GM23338 (cell line): ENCODE measurements at regions not wholly inside any gene's neighbourhood (a gene's known extent, or its start where the extent isn't known, plus 50 kb on each side); places are given as distances from the start of the nearest gene placed in this dataset.

Experiments used
- ATAC-seq: fragments of 200-7000 bp; cut with Tn5 transposase; 3 replicates; pipeline ENCODE4 v1.9.1; 2020
- DNase-seq: peaks from one replicate; pipeline ENCODE4 v3.0.0-alpha.2; 2015; ENCODE audit warnings: low spot score
- H2AFZ ChIP-seq: fragments of 200-600 bp; sonication (generic); 2 replicates; pipeline ENCODE4 v1.8.0; 2016; ENCODE audit warnings: antibody characterized with exemption, mild to moderate bottlenecking, moderate library complexity
- H3F3A ChIP-seq: fragments of 200-600 bp; sonication (generic); replicated peaks from 2 replicates; pipeline ENCODE4 v1.8.0; 2017; ENCODE audit warnings: antibody characterized with exemption, mixed run types, low read depth
- H3K27ac ChIP-seq: fragments of 200-600 bp; sonication (generic); 2 replicates; pipeline ENCODE4 v1.6.1; 2016; ENCODE audit warnings: low read depth
- H3K27me3 ChIP-seq: fragments of 200-600 bp; sonication (generic); 2 replicates; pipeline ENCODE4 v1.8.0; 2016; ENCODE audit warnings: mild to moderate bottlenecking, mixed run types, moderate library complexity; ENCODE audit not compliant: insufficient read depth
- H3K36me3 ChIP-seq: fragments of 200-600 bp; sonication (generic); 2 replicates; pipeline ENCODE4 v1.8.0; 2016; ENCODE audit warnings: mild to moderate bottlenecking; ENCODE audit not compliant: insufficient read depth
- H3K4me1 ChIP-seq: fragments of 200-600 bp; sonication (generic); 2 replicates; pipeline ENCODE4 v1.8.0; 2016; ENCODE audit warnings: mild to moderate bottlenecking, moderate library complexity; ENCODE audit not compliant: insufficient read depth
- H3K4me2 ChIP-seq: fragments of 200-600 bp; sonication (generic); 2 replicates; pipeline ENCODE4 v1.7.1; 2017; ENCODE audit warnings: mixed run types
- H3K4me3 ChIP-seq: fragments of 200-600 bp; sonication (generic); 2 replicates; pipeline ENCODE4 v1.6.1; 2016; ENCODE audit warnings: mixed run types
- H3K79me2 ChIP-seq: fragments of 200-600 bp; sonication (generic); replicated peaks from 2 replicates; pipeline ENCODE4 v1.8.0; 2017; ENCODE audit warnings: mild to moderate bottlenecking; ENCODE audit not compliant: insufficient read depth
- H3K9me2 ChIP-seq: fragments of 200-600 bp; sonication (generic); 2 replicates; pipeline ENCODE4 v1.8.0; 2017; ENCODE audit not compliant: insufficient read depth
- H4K20me1 ChIP-seq: fragments of 200-600 bp; sonication (generic); replicated peaks from 2 replicates; pipeline ENCODE4 v1.8.0; 2017; ENCODE audit warnings: mild to moderate bottlenecking; ENCODE audit not compliant: insufficient read depth
- H3K27ac Mint-ChIP-seq: 2 replicates; pipeline ENCODE4 v1.8.0; 2020; ENCODE audit warnings: inconsistent platforms, mild to moderate bottlenecking, moderate library complexity, mixed read lengths
- H3K27me3 Mint-ChIP-seq: 3 replicates; pipeline ENCODE4 v1.8.0; 2022; ENCODE audit warnings: low read depth, mild to moderate bottlenecking, moderate library complexity, mixed read lengths, inconsistent platforms; ENCODE audit not compliant: insufficient read depth, poor library complexity
- H3K36me3 Mint-ChIP-seq: 3 replicates; pipeline ENCODE4 v1.8.0; 2021; ENCODE audit warnings: low read depth, mild to moderate bottlenecking, inconsistent platforms, moderate library complexity, mixed read lengths
- H3K4me1 Mint-ChIP-seq: 3 replicates; pipeline ENCODE4 v1.8.0; 2020; ENCODE audit warnings: mild to moderate bottlenecking, inconsistent platforms, mixed read lengths
- H3K4me3 Mint-ChIP-seq: 3 replicates; pipeline ENCODE4 v1.8.0; 2021; ENCODE audit warnings: moderate library complexity, mild to moderate bottlenecking, inconsistent platforms, mixed read lengths
- H3K9me3 Mint-ChIP-seq: 3 replicates; pipeline ENCODE4 v1.8.0; 2020; ENCODE audit warnings: moderate library complexity, mild to moderate bottlenecking, inconsistent platforms, mixed read lengths
- CREB1 ChIP-seq: fragments of 250-450 bp; sonication (Bioruptor Pico); IDR thresholded peaks from 2 replicates; pipeline ENCODE4 v1.5.0; 2020; ENCODE audit warnings: low read depth, mild to moderate bottlenecking, moderate library complexity
- ETS1 ChIP-seq: IDR thresholded peaks from 2 replicates; pipeline ENCODE4 v1.6.1; 2016; ENCODE audit warnings: antibody characterized with exemption
- EZH2 ChIP-seq: fragments of 200-600 bp; sonication (generic); IDR thresholded peaks from one replicate; pipeline ENCODE4 v1.8.0; 2017; ENCODE audit warnings: antibody characterized with exemption, mild to moderate bottlenecking, low read depth; ENCODE audit not compliant: unreplicated experiment
- EZH2phosphoT487 ChIP-seq: fragments of 200-600 bp; sonication (generic); IDR thresholded peaks from one replicate; pipeline ENCODE4 v1.8.1; 2018; ENCODE audit warnings: antibody characterized with exemption; ENCODE audit not compliant: unreplicated experiment
- NANOG ChIP-seq: IDR thresholded peaks from 2 replicates; pipeline ENCODE4 v1.6.1; 2016; ENCODE audit warnings: antibody characterized with exemption, borderline replicate concordance
- POLR2AphosphoS5 ChIP-seq: IDR thresholded peaks from 2 replicates; pipeline ENCODE4 v1.6.1; 2016; ENCODE audit warnings: antibody characterized with exemption, low read depth
- REST ChIP-seq: IDR thresholded peaks from one replicate; pipeline ENCODE4 v1.6.1; 2018; ENCODE audit warnings: antibody characterized with exemption; ENCODE audit not compliant: unreplicated experiment
- STAT1 ChIP-seq: IDR thresholded peaks from one replicate; pipeline ENCODE4 v1.6.1; 2016; ENCODE audit warnings: antibody characterized with exemption; ENCODE audit not compliant: unreplicated experiment
- ZNF114 ChIP-seq: fragments of 250-450 bp; sonication (Bioruptor Pico); IDR thresholded peaks from 2 replicates; pipeline ENCODE4 v1.5.0; 2020; ENCODE audit warnings: mild to moderate bottlenecking, moderate library complexity
- ZNF331 ChIP-seq: fragments of 250-450 bp; sonication (Bioruptor Pico); IDR thresholded peaks from 2 replicates; pipeline ENCODE4 v1.5.0; 2020; ENCODE audit warnings: low read depth, mild to moderate bottlenecking, moderate library complexity
- ZNF462 ChIP-seq: fragments of 250-450 bp; sonication (Bioruptor Pico); IDR thresholded peaks from 2 replicates; pipeline ENCODE4 v1.5.0; 2020; ENCODE audit warnings: mild to moderate bottlenecking, moderate library complexity

GRCh38 chr13:34588362-34588761, 353.7 kb upstream of the NBEA start (continued):
- no peak for TF ChIP-seq STAT1
- TF ChIP-seq NANOG = no peak
- TF ChIP-seq EZH2 = no peak

GRCh38 chr13:34589581-34589980, 352.5 kb upstream of the NBEA start:
- no peaks in the 10 kb centered on the region for H3F3A ChIP-seq
- no peak overlapping the region for H3K4me3 Mint-ChIP-seq
- DNase-seq = no peak
- H3K4me3 ChIP-seq = no peak overlapping the region
- no peaks in the 10 kb centered on the region for H3K36me3 ChIP-seq
- no peaks in the 10 kb centered on the region for H3K4me1 ChIP-seq
- H3K9me3 Mint-ChIP-seq = no peaks in the 10 kb centered on the region
- H2AFZ ChIP-seq = no peak overlapping the region
- peaks cover 7% of the 10 kb centered on the region; the same call in 2 of the 3 replicates for H3K4me1 Mint-ChIP-seq
- no peak overlapping the region for H3K27ac Mint-ChIP-seq
- 0 out of 3 replicates have a peak, but pooled peaks cover 1% of the 10 kb centered on the region for H3K36me3 Mint-ChIP-seq
- H3K79me2 ChIP-seq = no peaks in the 10 kb centered on the region
- H3K27me3 ChIP-seq = no peaks in the 10 kb centered on the region
- peaks cover 25% of the 10 kb centered on the region; the same call in 1 of the 2 replicates for H3K9me2 ChIP-seq
- ATAC-seq = no peak
- H4K20me1 ChIP-seq = no peaks in the 10 kb centered on the region
- H3K27ac ChIP-seq = no peak overlapping the region
- no peaks in the 10 kb centered on the region for H3K27me3 Mint-ChIP-seq
- no peak overlapping the region for H3K4me2 ChIP-seq
- TF ChIP-seq STAT1 (no peak), ZNF331 (no peak), EZH2 (no peak), ZNF114 (CRISPR knock-in tag) (no peak), REST (no peak), ETS1 (no peak), EZH2phosphoT487 (no peak), CREB1 (CRISPR knock-in tag) (no peak), ZNF462 (CRISPR knock-in tag) (no peak), POLR2AphosphoS5 (no peak)
